Type B pancreatic cell (in vitro differentiated cells): ENCODE measurements at regions not wholly inside any gene's neighbourhood (a gene's known extent, or its start where the extent isn't known, plus 50 kb on each side); places are given as distances from the start of the nearest gene placed in this dataset.
"Not testable (repeated sequence)": the region's sequence is repeated elsewhere in the genome, so short reads cannot be mapped to it uniquely, and the experiment has no call there.

Source experiments
- DNase-seq: peaks from one replicate; pipeline ENCODE4 v3.0.0; 2021; ENCODE audit warnings: mixed read lengths; ENCODE audit not compliant: unreplicated experiment; ENCODE audit errors: extremely low spot score
- H3K27ac Mint-ChIP-seq: 2 replicates; pipeline ENCODE4 v1.8.0; 2021; ENCODE audit warnings: mild to moderate bottlenecking, mixed read lengths
- H3K27me3 Mint-ChIP-seq: 2 replicates; pipeline ENCODE4 v1.8.0; 2021; ENCODE audit warnings: mixed read lengths
- H3K36me3 Mint-ChIP-seq: 2 replicates; pipeline ENCODE4 v1.8.0; 2021; ENCODE audit warnings: mixed read lengths
- H3K4me1 Mint-ChIP-seq: one replicate; pipeline ENCODE4 v1.8.0; 2021; ENCODE audit warnings: mixed read lengths; ENCODE audit not compliant: unreplicated experiment
- H3K4me3 Mint-ChIP-seq: 2 replicates; pipeline ENCODE4 v1.8.0; 2021; ENCODE audit warnings: mild to moderate bottlenecking, mixed read lengths
- H3K9me3 Mint-ChIP-seq: 2 replicates; pipeline ENCODE4 v1.8.0; 2021; ENCODE audit warnings: mixed read lengths
- CTCF ChIP-seq: fragments of 200-600 bp; sonication (generic); conservative IDR thresholded peaks from 2 replicates; pipeline ENCODE4 v1.5.0; 2021; ENCODE audit warnings: antibody characterized with exemption, mild to moderate bottlenecking

GRCh38 chr12:23376238-23376637, 573.2 kb downstream of the SOX5 start:
- Mint-ChIP-seq H3K4me3 (no peak overlapping the region), H3K36me3 (peaks cover 8% of the 10 kb centered on the region), H3K27ac (no peak overlapping the region), H3K27me3 (no peaks in the 10 kb centered on the region), H3K9me3 (peaks cover 12% of the 10 kb centered on the region), H3K4me1 (no peaks in the 10 kb centered on the region)
- no peak for TF ChIP-seq CTCF
- DNase-seq: no peak

GRCh38 chr12:23380419-23381100, 568.9 kb downstream of the SOX5 start:
- no peak for DNase-seq
- no peaks in the 10 kb centered on the region for H3K4me1 Mint-ChIP-seq
- no peak overlapping the region for H3K27ac Mint-ChIP-seq
- no peak for TF ChIP-seq CTCF
- H3K9me3 Mint-ChIP-seq: peaks cover 16% of the 10 kb centered on the region
- H3K4me3 Mint-ChIP-seq: no peak overlapping the region
- no peaks in the 10 kb centered on the region for H3K27me3 Mint-ChIP-seq
- peaks cover 4% of the 10 kb centered on the region for H3K36me3 Mint-ChIP-seq

- not testable (repeated sequence) for DNase-seq, H3K4me1 Mint-ChIP-seq, H3K9me3 Mint-ChIP-seq, H3K27me3 Mint-ChIP-seq, H3K4me3 Mint-ChIP-seq, H3K27ac Mint-ChIP-seq
- peaks cover 13% of the 10 kb centered on the region for H3K36me3 Mint-ChIP-seq
These were observed 560.6 kb downstream of the SOX5 start for GRCh38 chr12:23388898-23389297.

- H3K4me1 Mint-ChIP-seq: not testable (repeated sequence)
These were observed 560.2 kb downstream of the SOX5 start for GRCh38 chr12:23389315-23389714.

GRCh38 chr12:23399402-23399933, 550.0 kb downstream of the SOX5 start:
- Mint-ChIP-seq H3K9me3 (peaks cover 4% of the 10 kb centered on the region), H3K27me3 (no peaks in the 10 kb centered on the region), H3K4me3 (no peak overlapping the region), H3K27ac (peak overlapping the region; percentile 42), H3K4me1 (no peaks in the 10 kb centered on the region), H3K36me3 (no peaks in the 10 kb centered on the region)
- DNase-seq: no peak
- no peak for TF ChIP-seq CTCF

More at GRCh38 chr12:23389315-23389714, 560.2 kb downstream of the SOX5 start:
- not testable (repeated sequence) for H3K27ac Mint-ChIP-seq, H3K4me3 Mint-ChIP-seq, H3K27me3 Mint-ChIP-seq, H3K9me3 Mint-ChIP-seq, DNase-seq
- peaks cover 13% of the 10 kb centered on the region for H3K36me3 Mint-ChIP-seq

GRCh38 chr12:23415180-23415579, 534.3 kb downstream of the SOX5 start:
- Mint-ChIP-seq H3K4me3 (no peak overlapping the region), H3K9me3 (peaks cover 4% of the 10 kb centered on the region), H3K4me1 (no peaks in the 10 kb centered on the region), H3K27me3 (no peaks in the 10 kb centered on the region), H3K36me3 (peaks cover 3% of the 10 kb centered on the region), H3K27ac (no peak overlapping the region)
- TF ChIP-seq CTCF: no peak
- no peak for DNase-seq
